PC-9 (cell line): ENCODE measurements at regions not wholly inside any gene's neighbourhood (a gene's known extent, or its start where the extent isn't known, plus 50 kb on each side); places are given as distances from the start of the nearest gene placed in this dataset.

Experiments
- BruUV-seq: library from RNA; stranded (reverse); fragments of 400-500 nt; replicated peaks from 2 replicates; lab custom pipeline; 2021; lab: Mats Ljungman, UMichigan
- CTCF ChIA-PET: fragments of 300-600 bp; sonication (Branson Sonifier 250); formaldehyde crosslinking; loops from one replicate; lab custom pipeline; 2022; ENCODE audit warnings: antibody characterized with exemption; lab: Charles Lee
- POLR2A ChIA-PET: fragments of 300-600 bp; sonication (Branson Sonifier 250); formaldehyde crosslinking; loops from one replicate; lab custom pipeline; 2022; ENCODE audit warnings: antibody characterized with exemption; ENCODE audit not compliant: unreplicated experiment; lab: Charles Lee
- DNase-seq, 2 experiments: peaks; one replicate each; pipeline versions ENCODE4 v3.0.0 to v3.0.0-alpha.2; 2015 to 2022; ENCODE audit warnings: mixed read lengths in 1 of 2
- H2AFZ ChIP-seq: fragments of 200-600 bp; sonication (generic); 2 replicates; pipeline ENCODE4 v1.8.1; 2017; ENCODE audit warnings: antibody characterized with exemption
- H3F3A ChIP-seq: fragments of 200-600 bp; sonication (generic); 2 replicates; pipeline ENCODE4 v1.8.1; 2017; ENCODE audit warnings: antibody characterized with exemption, mild to moderate bottlenecking, low read depth; ENCODE audit not compliant: insufficient read depth
- H3K27ac ChIP-seq: fragments of 200-600 bp; sonication (generic); 2 replicates; pipeline ENCODE4 v1.6.1; 2016; ENCODE audit warnings: mixed run types
- H3K27me3 ChIP-seq: fragments of 200-600 bp; sonication (generic); 2 replicates; pipeline ENCODE4 v1.6.1; 2016; ENCODE audit warnings: low read depth, mixed run types; ENCODE audit not compliant: insufficient read depth
- H3K36me3 ChIP-seq: fragments of 200-600 bp; sonication (generic); 2 replicates; pipeline ENCODE4 v1.6.1; 2016; ENCODE audit warnings: low read depth, mixed run types
- H3K4me1 ChIP-seq: fragments of 200-600 bp; sonication (generic); replicated peaks from 2 replicates; pipeline ENCODE4 v1.6.1; 2016; ENCODE audit warnings: mixed run types; ENCODE audit not compliant: insufficient read depth
- H3K4me2 ChIP-seq: fragments of 200-600 bp; sonication (generic); 2 replicates; pipeline ENCODE4 v1.6.1; 2017; ENCODE audit warnings: mixed run types
- H3K4me3 ChIP-seq: fragments of 200-600 bp; sonication (generic); 2 replicates; pipeline ENCODE4 v1.6.1; 2016; ENCODE audit warnings: mixed run types
- H3K79me2 ChIP-seq: fragments of 200-600 bp; sonication (generic); 2 replicates; pipeline ENCODE4 v1.6.1; 2017; ENCODE audit warnings: low read depth, mixed run types
- H3K9me2 ChIP-seq: fragments of 200-600 bp; sonication (generic); 2 replicates; pipeline ENCODE4 v1.8.1; 2017; ENCODE audit warnings: mild to moderate bottlenecking; ENCODE audit not compliant: insufficient read depth
- H3K9me3 ChIP-seq: fragments of 200-600 bp; sonication (generic); 2 replicates; pipeline ENCODE4 v1.8.1; 2016; ENCODE audit warnings: low read depth; ENCODE audit not compliant: insufficient read depth
- H4K20me1 ChIP-seq: fragments of 200-600 bp; sonication (generic); 2 replicates; pipeline ENCODE4 v1.8.1; 2017; ENCODE audit not compliant: insufficient read depth
- CTCF ChIP-seq: fragments of 200-600 bp; sonication (generic); conservative IDR thresholded peaks from 2 replicates; pipeline ENCODE4 v1.6.1; 2017; ENCODE audit warnings: mixed run types, antibody characterized with exemption, mild to moderate bottlenecking, moderate library complexity
- EZH2 ChIP-seq: fragments of 200-600 bp; sonication (generic); IDR thresholded peaks from 2 replicates; pipeline ENCODE4 v1.8.0; 2017; ENCODE audit warnings: antibody characterized with exemption, low read depth
- intact Hi-C: fragments of 100-400 bp; cut with micrococcal nuclease; formaldehyde crosslinking; loops from one replicate; pipeline ENCODE4 v1.10.0; 2022; ENCODE audit not compliant: unreplicated experiment

- H3K9me3 ChIP-seq: no peaks in the 10 kb centered on the region; the same call in 1 of the 2 replicates
- H4K20me1 ChIP-seq: no peaks in the 10 kb centered on the region
- no peaks in the 10 kb centered on the region for H3K9me2 ChIP-seq
- no peak overlapping the region for H2AFZ ChIP-seq
- H3K4me2 ChIP-seq: no peak overlapping the region
- ChIA-PET POLR2A (no interaction called here), CTCF (no interaction called here)
- H3K79me2 ChIP-seq: no peaks in the 10 kb centered on the region
- H3K4me1 ChIP-seq: peaks cover 5% of the 10 kb centered on the region; the same call in 1 of the 2 replicates
- intact Hi-C loops: no loop called here
- no TSS peak for BruUV-seq
- H3K27me3 ChIP-seq: no peaks in the 10 kb centered on the region
- H3K4me3 ChIP-seq: no peak overlapping the region
- H3K27ac ChIP-seq: no peak overlapping the region
- no peak for DNase-seq
- H3K36me3 ChIP-seq: no peaks in the 10 kb centered on the region
- H3F3A ChIP-seq: no peaks in the 10 kb centered on the region
- TF ChIP-seq EZH2 (no peak), CTCF (no peak)
Observed at GRCh38 chr3:17910922-17911321, 168.5 kb upstream of the TBC1D5 start.

- intact Hi-C loops: loop anchor here (5.0 kb wide), 1 partner anchor 388 kb away; no protein-coding TSS in a partner anchor
- no peaks in the 10 kb centered on the region for H3K27me3 ChIP-seq
- TF ChIP-seq EZH2 (no peak), CTCF (no peak)
- H3K9me3 ChIP-seq: no peaks in the 10 kb centered on the region; the same call in 1 of the 2 replicates
- no peaks in the 10 kb centered on the region for H3K9me2 ChIP-seq
- no TSS peak for BruUV-seq
- no peaks in the 10 kb centered on the region for H3K4me1 ChIP-seq
- no peaks in the 10 kb centered on the region for H4K20me1 ChIP-seq
- no peak overlapping the region for H2AFZ ChIP-seq
- no peaks in the 10 kb centered on the region for H3F3A ChIP-seq
- H3K27ac ChIP-seq: no peak overlapping the region
- no peak for DNase-seq
- no peak overlapping the region for H3K4me3 ChIP-seq
- POLR2A ChIA-PET: no interaction called here
- H3K36me3 ChIP-seq: no peaks in the 10 kb centered on the region
- CTCF ChIA-PET: no interaction called here
- no peaks in the 10 kb centered on the region for H3K79me2 ChIP-seq
- no peak overlapping the region for H3K4me2 ChIP-seq
Observed at GRCh38 chr3:17909714-17910113, 167.3 kb upstream of the TBC1D5 start.

GRCh38 chr3:17908399-17909191 lies 166.2 kb upstream of the TBC1D5 start:
- intact Hi-C loops: loop anchor here (5.0 kb wide), 1 partner anchor 389 kb away; no protein-coding TSS in a partner anchor
- no TSS peak for BruUV-seq
- H4K20me1 ChIP-seq: no peaks in the 10 kb centered on the region
- H3K36me3 ChIP-seq: no peaks in the 10 kb centered on the region
- H3K4me2 ChIP-seq: no peak overlapping the region
- no peaks in the 10 kb centered on the region for H3K4me1 ChIP-seq
- no peak for TF ChIP-seq CTCF
- no peak for TF ChIP-seq EZH2
- no peak overlapping the region for H3K27ac ChIP-seq
- H2AFZ ChIP-seq: no peak overlapping the region
- no peaks in the 10 kb centered on the region for H3K79me2 ChIP-seq
- H3K9me3 ChIP-seq: no peaks in the 10 kb centered on the region; the same call in 1 of the 2 replicates
- ChIA-PET CTCF (no interaction called here), POLR2A (no interaction called here)
- H3F3A ChIP-seq: no peaks in the 10 kb centered on the region
- no peak overlapping the region for H3K4me3 ChIP-seq
- H3K27me3 ChIP-seq: no peaks in the 10 kb centered on the region
- no peaks in the 10 kb centered on the region for H3K9me2 ChIP-seq
- no peak for DNase-seq
